HL-60 (cell line): ENCODE measurements at regions not wholly inside any gene's neighbourhood (a gene's known extent, or its start where the extent isn't known, plus 50 kb on each side); places are given as distances from the start of the nearest gene placed in this dataset.

Source experiments
- DNase-seq, 2 experiments: peaks; one replicate each; pipeline ENCODE4 v3.0.0-alpha.2; 2010 to 2020; ENCODE audit warnings: low read depth in 1 of 2, low spot score in 1 of 2
- H3K27ac ChIP-seq: fragments of 250-450 bp; sonication (Bioruptor Pico); replicated peaks from 2 replicates; pipeline ENCODE4 v1.5.1; 2020; ENCODE audit warnings: mild to moderate bottlenecking, moderate library complexity
- H3K27me3 ChIP-seq: fragments of 250-450 bp; sonication (Bioruptor Pico); 2 replicates; pipeline ENCODE4 v1.5.1; 2021; ENCODE audit warnings: mild to moderate bottlenecking, moderate library complexity; ENCODE audit not compliant: insufficient read depth, poor library complexity, severe bottlenecking
- H3K4me3 ChIP-seq: replicated peaks from 2 replicates; pipeline ENCODE4 v1.5.1; 2011; ENCODE audit warnings: mild to moderate bottlenecking, control low read depth, low read length; ENCODE audit not compliant: insufficient read depth
- GABPA ChIP-seq: IDR thresholded peaks from 2 replicates; pipeline ENCODE4 v1.6.1; 2012; ENCODE audit warnings: low read depth
- POLR2AphosphoS5 ChIP-seq: IDR thresholded peaks from 2 replicates; pipeline ENCODE4 v1.6.1; 2012; ENCODE audit warnings: low read depth
- SPI1 ChIP-seq: IDR thresholded peaks from 2 replicates; pipeline ENCODE4 v1.6.1; 2012; ENCODE audit warnings: low read depth, mild to moderate bottlenecking, borderline replicate concordance
- TF ChIP-seq, protein P1 (sequence below): IDR thresholded peaks from one replicate; pipeline ENCODE4 v1.5.1; 2011; ENCODE audit warnings: low read length, control low read depth, inconsistent platforms; ENCODE audit not compliant: insufficient read depth
- TF ChIP-seq, protein P2 (sequence below): IDR thresholded peaks from 2 replicates; pipeline ENCODE4 v1.6.1; 2012; ENCODE audit warnings: low read depth; ENCODE audit not compliant: insufficient replicate concordance

- no peak overlapping the region for H3K27ac ChIP-seq
- no peak for TF ChIP-seq POLR2AphosphoS5
- TF ChIP-seq, protein P1, sequence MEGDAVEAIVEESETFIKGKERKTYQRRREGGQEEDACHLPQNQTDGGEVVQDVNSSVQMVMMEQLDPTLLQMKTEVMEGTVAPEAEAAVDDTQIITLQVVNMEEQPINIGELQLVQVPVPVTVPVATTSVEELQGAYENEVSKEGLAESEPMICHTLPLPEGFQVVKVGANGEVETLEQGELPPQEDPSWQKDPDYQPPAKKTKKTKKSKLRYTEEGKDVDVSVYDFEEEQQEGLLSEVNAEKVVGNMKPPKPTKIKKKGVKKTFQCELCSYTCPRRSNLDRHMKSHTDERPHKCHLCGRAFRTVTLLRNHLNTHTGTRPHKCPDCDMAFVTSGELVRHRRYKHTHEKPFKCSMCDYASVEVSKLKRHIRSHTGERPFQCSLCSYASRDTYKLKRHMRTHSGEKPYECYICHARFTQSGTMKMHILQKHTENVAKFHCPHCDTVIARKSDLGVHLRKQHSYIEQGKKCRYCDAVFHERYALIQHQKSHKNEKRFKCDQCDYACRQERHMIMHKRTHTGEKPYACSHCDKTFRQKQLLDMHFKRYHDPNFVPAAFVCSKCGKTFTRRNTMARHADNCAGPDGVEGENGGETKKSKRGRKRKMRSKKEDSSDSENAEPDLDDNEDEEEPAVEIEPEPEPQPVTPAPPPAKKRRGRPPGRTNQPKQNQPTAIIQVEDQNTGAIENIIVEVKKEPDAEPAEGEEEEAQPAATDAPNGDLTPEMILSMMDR, result no peak
- TF ChIP-seq GABPA, result no peak
- no peak overlapping the region for H3K4me3 ChIP-seq
- H3K27me3 ChIP-seq, result no peaks in the 10 kb centered on the region
- no peak for DNase-seq
Measured at GRCh38 chr5:91263898-91264297, 119.2 kb downstream of the ARRDC3 start.

DNA sequence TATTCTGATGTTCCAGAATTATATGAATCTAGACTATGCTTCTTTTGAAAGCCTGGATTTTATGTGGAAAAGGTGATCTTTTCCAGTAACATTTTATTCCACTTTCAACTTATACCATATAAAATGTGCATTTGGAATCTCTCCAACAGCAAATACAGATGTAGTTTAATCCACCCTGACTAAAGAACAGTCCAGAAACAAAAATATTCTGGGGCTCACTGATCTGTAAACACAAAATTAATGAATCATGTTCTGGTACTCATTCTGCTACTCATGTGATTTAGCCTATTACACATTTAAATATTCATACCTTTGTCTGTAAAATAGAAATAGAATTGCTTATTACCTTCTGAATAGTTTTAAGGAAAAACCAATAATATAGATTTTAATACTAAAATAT, 125.8 kb downstream of the ARRDC3 start:
- TF ChIP-seq, protein P2, sequence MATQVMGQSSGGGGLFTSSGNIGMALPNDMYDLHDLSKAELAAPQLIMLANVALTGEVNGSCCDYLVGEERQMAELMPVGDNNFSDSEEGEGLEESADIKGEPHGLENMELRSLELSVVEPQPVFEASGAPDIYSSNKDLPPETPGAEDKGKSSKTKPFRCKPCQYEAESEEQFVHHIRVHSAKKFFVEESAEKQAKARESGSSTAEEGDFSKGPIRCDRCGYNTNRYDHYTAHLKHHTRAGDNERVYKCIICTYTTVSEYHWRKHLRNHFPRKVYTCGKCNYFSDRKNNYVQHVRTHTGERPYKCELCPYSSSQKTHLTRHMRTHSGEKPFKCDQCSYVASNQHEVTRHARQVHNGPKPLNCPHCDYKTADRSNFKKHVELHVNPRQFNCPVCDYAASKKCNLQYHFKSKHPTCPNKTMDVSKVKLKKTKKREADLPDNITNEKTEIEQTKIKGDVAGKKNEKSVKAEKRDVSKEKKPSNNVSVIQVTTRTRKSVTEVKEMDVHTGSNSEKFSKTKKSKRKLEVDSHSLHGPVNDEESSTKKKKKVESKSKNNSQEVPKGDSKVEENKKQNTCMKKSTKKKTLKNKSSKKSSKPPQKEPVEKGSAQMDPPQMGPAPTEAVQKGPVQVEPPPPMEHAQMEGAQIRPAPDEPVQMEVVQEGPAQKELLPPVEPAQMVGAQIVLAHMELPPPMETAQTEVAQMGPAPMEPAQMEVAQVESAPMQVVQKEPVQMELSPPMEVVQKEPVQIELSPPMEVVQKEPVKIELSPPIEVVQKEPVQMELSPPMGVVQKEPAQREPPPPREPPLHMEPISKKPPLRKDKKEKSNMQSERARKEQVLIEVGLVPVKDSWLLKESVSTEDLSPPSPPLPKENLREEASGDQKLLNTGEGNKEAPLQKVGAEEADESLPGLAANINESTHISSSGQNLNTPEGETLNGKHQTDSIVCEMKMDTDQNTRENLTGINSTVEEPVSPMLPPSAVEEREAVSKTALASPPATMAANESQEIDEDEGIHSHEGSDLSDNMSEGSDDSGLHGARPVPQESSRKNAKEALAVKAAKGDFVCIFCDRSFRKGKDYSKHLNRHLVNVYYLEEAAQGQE, result no peak
- TF ChIP-seq POLR2AphosphoS5 (no peak), GABPA (no peak), SPI1 (no peak)
- TF ChIP-seq, protein P1, result no peak
- no peak overlapping the region for H3K27ac ChIP-seq
- H3K27me3 ChIP-seq, result no peaks in the 10 kb centered on the region
- no peak for DNase-seq
- no peak overlapping the region for H3K4me3 ChIP-seq

DNA sequence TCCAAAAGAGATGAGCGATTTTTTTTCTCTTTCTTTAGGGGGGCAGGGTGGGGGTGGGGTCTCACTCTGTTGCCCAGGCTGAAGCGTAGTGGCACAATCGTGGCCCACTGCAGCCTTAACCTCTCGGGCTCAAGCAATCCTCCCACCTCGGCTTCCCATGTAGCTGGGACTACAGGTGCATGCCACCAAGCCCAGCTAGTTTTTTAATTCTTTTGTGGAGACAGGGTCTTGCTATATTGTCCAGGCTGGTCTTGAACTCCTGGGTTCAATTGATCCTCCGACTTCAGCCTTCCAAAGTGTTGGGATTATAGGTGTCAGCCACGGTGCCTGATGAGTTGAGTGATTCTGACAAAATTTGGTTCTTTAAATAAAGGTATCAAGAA, 127.0 kb downstream of the ARRDC3 start:
- TF ChIP-seq, protein P1, result no peak
- TF ChIP-seq, protein P2, result no peak
- TF ChIP-seq GABPA (no peak), SPI1 (no peak), POLR2AphosphoS5 (no peak)
- H3K27ac ChIP-seq, result no peak overlapping the region
- no peak for DNase-seq
- no peak overlapping the region for H3K4me3 ChIP-seq
- no peaks in the 10 kb centered on the region for H3K27me3 ChIP-seq

DNA sequence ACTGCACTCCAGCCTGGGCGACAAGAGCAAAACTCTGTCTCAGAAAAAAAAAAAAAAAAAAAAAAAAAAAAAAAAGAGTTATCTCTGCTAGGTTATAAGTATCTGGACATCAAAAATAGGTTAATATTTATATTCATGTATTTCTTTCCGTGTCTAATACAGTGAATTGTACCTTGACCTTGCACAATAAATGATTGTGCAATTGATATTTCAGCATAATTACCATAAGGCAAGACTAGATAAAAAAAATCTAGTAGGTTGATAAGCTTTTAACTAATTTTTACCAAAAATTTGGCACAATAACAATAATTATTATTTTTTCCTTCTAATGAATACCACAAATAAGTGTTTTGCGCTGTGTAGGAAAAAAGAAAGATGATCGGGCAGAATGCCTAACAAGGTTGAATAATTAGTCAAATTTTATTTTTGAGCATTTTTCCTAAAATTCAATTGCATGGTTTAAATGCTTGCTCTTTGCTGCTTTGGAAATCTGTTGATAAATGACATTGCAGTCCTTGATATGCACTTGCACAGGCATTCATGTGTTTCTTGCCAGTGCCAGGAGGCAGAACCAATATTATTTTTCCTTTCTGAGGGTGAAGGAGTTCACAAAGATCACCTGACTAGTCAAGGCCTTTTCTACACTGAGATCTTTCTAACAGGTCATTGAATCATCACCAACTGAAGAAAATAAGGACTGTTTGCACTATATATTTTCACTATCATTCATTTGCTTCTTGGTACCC, 127.5 kb downstream of the ARRDC3 start:
- Histone ChIP-seq H3K4me3 (no peak overlapping the region), H3K27me3 (no peaks in the 10 kb centered on the region), H3K27ac (no peak overlapping the region)
- TF ChIP-seq, protein P2, result no peak
- TF ChIP-seq, protein P1, result no peak
- TF ChIP-seq GABPA (no peak), POLR2AphosphoS5 (no peak), SPI1 (no peak)
- DNase-seq, result no peak
